Motor neuron (in vitro differentiated cells): ENCODE measurements at regions not wholly inside any gene's neighbourhood (a gene's known extent, or its start where the extent isn't known, plus 50 kb on each side); places are given as distances from the start of the nearest gene placed in this dataset.

Experiments
- ATAC-seq, 8 experiments: fragments of 200-7000 bp; cut with Tn5 transposase; replicated peaks in 6 of 8; 2 replicates each; pipeline ENCODE4 v1.8.0; 2021; ENCODE audit warnings: mild to moderate bottlenecking in 8 of 8, moderate library complexity in 8 of 8
- H3K27ac ChIP-seq, 2 donors: fragments of 250-450 bp; sonication (Bioruptor Pico); 2 replicates each; pipeline ENCODE4 v1.9.0; 2021; ENCODE audit warnings: antibody characterized with exemption in 2 of 2, mild to moderate bottlenecking in 2 of 2, moderate library complexity in 1 of 2
- H3K4me1 ChIP-seq, 2 donors: fragments of 250-450 bp; sonication (Bioruptor Pico); replicated peaks in 1 of 2; 2 replicates each; pipeline ENCODE4 v1.6.1; 2021; ENCODE audit warnings: antibody characterized with exemption in 2 of 2, mild to moderate bottlenecking in 2 of 2, moderate library complexity in 1 of 2
- H3K4me3 ChIP-seq, 5 donors: fragments of 250-450 bp; sonication (Bioruptor Pico); 2 replicates each; pipeline ENCODE4 v1.9.0; 2021; ENCODE audit warnings: antibody characterized with exemption in 5 of 5, mild to moderate bottlenecking in 5 of 5, moderate library complexity in 4 of 5
- whole genome bisulfite sequencing, 10 experiments: fragments of 450-650 bp; shearing (Covaris generic); methylation state at CpG; one replicate each; pipeline ENCODE4 v1.0.0; 2022; 5-methylcytosine and 5-hydroxymethylcytosine counted together
- in situ Hi-C, 9 experiments: fragments of 400-800 bp; cut with MboI; loops; one replicate each; pipeline ENCODE4 v1.15.0; 2021; ENCODE audit warnings: low sequenced_read_pairs in 9 of 9, low pct_unique_long_range_greater_than_20kb in 2 of 9; ENCODE audit not compliant: unreplicated experiment in 9 of 9

DNA sequence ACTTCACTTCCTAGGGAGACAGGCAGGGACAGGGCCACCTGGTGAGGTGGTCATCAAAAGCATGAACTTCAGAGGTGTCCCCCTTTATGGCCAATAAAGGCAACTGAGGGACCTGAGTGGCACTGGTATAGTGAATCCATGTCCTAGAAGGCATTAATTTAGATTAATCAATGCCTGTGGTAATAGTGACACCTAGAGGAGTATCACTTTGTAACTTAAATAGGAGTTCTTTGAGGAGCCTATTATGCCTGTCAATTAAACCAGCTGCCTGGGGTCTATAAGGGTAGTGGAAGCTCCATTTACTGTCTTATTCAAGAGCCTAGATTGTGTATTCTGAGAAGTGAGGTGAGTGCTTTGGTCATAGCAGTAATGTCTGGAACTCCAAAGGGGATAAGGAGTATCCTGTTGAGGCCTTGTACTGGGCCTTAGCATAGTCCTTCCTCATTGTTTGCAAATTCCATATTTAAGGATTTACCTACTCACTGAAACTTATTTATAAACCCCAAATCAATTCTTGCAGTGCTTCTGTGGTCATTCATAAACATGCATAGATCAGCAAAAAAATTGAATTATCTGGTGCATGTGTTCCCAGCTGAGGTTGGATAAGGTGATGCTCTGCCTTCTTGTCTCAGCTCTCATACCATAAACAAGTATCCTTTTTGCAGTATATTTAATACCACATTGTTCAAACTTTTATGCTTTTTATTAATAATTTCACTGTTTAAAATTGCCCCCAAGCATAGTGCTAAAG, 213.8 kb upstream of the RADX start:
- Histone ChIP-seq H3K4me1 (peaks cover 0 to 1% of the 10 kb centered on the region in 2 donors), H3K4me3 (no peak overlapping the region), H3K27ac (no peak overlapping the region)
- in situ Hi-C loops, result no loop called here
- peak in 2 of 8 experiments; percentile 43 to 69 for ATAC-seq

DNA sequence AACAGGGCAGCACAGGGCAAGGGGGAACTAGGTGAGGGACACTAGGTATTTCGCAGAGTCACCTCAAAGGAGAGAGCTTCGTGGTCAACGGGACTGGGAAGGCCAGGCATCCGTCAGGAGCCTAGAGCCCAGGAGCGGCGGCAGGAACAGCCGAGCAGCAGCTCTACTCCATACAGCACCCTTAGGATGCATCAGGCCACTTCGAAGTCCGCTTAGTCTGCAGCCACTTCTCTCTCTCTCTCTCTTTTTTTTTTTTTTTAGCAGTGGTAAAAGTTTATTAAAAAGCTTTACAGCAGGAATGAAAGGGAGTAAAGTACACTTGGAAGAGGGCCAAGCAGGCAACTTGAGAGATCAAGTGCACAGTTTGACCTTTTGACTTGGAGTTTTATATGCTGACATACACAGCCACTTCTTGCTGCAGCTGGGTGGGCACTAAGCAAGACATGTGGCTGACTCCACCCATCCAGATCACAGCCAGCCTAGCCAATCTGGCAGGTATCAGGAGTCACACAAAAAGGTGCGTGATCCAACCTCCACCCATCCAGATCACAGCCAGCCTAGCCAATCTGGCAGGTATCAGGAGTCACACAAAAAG, 209.7 kb upstream of the RADX start:
- no peak for ATAC-seq
- no peaks in the 10 kb centered on the region for H3K4me1 ChIP-seq
- H3K4me3 ChIP-seq, result no peak overlapping the region
- in situ Hi-C loops, result no loop called here
- no peak overlapping the region for H3K27ac ChIP-seq
- WGBS, 10 experiments, result 0 to 67% (median 33%) methylated on average over 1 to 3 of the region's 10 CpGs; no CpG with 5 or more reads in 7 of the 10 experiments

DNA sequence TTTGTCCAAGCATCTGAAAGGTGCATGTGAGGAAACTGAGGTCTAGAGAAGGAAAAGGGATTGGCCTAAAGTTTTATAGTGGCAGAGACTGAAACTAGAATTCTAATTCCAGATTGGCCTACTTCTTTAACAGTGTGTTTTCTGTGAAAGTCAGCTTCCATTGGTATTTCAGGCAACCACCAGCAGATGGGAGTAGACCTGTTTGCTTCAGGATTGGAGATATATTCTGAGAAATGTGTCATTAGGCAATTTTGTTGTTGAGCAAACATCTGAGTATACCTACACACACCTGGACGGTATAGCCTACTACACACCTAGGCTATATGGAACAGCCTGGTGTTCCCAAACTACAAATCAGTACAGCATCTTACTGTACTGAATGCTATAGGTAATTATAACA, 207.3 kb upstream of the RADX start:
- H3K27ac ChIP-seq, result no peak overlapping the region
- no peak overlapping the region for H3K4me3 ChIP-seq
- no peaks in the 10 kb centered on the region for H3K4me1 ChIP-seq
- ATAC-seq, result peak in 1 of 8 experiments; percentile 33
- 0% methylated on average over 1 of the region's 1 CpG; no CpG with 5 or more reads in 9 of the 10 experiments for WGBS, 10 experiments
- in situ Hi-C loops, result no loop called here

DNA sequence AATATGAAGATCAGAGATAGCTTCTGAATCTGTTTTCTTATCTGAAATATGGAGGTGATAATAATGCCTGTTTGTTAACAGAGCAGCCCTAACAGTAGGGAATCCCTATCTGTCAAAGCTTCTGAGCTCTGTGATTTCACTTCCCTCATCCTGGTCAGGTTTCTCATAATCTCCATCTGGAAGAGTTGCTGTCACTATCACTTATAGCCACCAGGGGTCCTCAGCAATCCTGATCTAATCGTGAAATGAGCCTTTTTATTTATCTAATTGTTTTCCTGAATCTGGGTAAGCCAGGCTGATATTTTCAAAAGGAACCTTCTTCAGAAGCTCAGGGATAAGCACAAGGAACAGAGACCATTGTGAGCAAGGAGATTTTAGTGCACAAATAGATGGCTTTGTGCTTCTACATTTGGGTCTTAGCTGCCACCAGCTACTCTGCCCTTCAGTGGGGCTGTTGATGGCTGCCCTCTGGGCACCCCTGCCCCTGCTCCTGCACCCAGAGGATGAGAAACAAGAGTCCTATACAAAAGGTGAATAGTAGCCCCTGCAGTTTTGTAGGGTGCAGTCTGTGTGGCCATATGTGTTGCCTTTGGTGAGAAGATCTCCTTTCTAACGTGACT, 196.4 kb upstream of the RADX start:
- H3K4me3 ChIP-seq, result no peak overlapping the region
- in situ Hi-C loops, result no loop called here
- WGBS, 10 experiments, result 0 to 25% methylated on average over 1 to 2 of the region's 2 CpGs; no CpG with 5 or more reads in 8 of the 10 experiments
- peak in 3 of 8 experiments; percentile 16 to 42 (median 33) for ATAC-seq
- no peak overlapping the region for H3K27ac ChIP-seq
- H3K4me1 ChIP-seq, result no peaks in the 10 kb centered on the region

DNA sequence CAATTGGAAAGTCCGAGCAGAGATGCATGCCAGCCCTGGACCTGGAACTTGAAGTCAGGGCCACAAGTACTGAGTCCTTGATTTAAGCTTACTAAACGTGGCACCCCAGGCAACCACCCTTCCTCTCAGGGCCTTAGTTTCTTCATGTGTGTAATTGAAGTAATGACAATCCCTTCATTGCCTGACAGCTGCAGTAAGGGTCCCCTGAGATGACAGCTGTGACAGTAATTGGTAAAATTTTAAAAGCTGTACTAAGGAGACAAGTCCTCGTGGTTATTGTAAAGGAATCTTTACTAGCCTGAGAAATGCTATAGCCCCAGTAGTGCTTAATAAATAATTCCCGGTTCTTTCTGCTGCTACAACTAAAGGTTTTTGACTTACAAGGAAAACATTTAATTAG, 175.1 kb upstream of the RADX start:
- H3K4me1 ChIP-seq, result no peaks in the 10 kb centered on the region
- H3K27ac ChIP-seq, result no peak overlapping the region
- ATAC-seq, result no peak
- in situ Hi-C loops, result no loop called here
- WGBS, 10 experiments, result 13 to 63% (median 57%) methylated on average over 1 to 4 of the region's 4 CpGs; no CpG with 5 or more reads in 7 of the 10 experiments
- H3K4me3 ChIP-seq, result no peak overlapping the region

DNA sequence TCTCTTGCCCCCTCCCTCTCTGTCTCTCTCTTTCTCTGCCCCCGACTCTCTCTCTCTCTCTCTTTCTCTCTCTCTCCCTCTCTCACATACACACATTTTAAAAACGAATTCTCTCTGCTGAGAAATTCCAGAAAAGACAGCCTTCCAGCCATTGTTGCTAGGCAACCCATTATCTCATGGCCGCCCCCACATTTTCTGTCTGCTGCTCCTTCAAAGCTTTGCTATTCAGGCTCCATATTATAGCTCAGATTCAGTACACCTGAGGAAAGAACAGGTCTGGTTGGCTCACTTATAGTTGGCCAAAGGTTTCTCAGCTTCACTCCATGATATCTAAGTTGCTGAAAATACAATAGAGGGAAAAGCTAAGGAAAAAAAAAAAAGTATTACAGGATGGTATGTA, 174.4 kb upstream of the RADX start:
- Histone ChIP-seq H3K27ac (no peak overlapping the region), H3K4me1 (no peaks in the 10 kb centered on the region), H3K4me3 (no peak overlapping the region)
- no peak for ATAC-seq
- in situ Hi-C loops, result no loop called here
- 0 to 100% (median 18%) methylated on average over 1 to 3 of the region's 3 CpGs; no CpG with 5 or more reads in 3 of the 10 experiments for WGBS, 10 experiments

DNA sequence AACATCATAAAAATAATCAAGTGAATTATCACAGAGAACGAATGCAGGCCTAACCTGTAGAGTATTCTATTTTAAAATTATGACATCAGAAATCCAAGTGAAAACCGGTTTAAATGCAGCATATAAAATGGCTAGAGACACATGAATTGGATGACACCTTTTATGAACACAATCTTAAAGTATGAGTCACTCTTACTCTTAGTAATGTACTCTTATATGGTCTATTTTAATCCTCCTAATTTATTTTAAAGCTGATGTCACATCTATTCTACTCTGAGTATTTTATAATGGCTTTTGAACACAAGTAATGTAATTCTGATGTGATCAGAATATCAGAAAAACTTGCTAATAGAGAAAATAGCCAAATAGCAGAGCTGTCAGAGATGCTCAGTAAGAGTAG, 161.4 kb upstream of the RADX start:
- WGBS, 10 experiments, result 0 to 100% (median 15%) methylated on average over 1 to 2 of the region's 2 CpGs; no CpG with 5 or more reads in 4 of the 10 experiments
- Histone ChIP-seq H3K4me1 (no peaks in the 10 kb centered on the region), H3K27ac (no peak overlapping the region), H3K4me3 (no peak overlapping the region)
- peak in 5 of 8 experiments; percentile 28 to 88 (median 69) for ATAC-seq
- in situ Hi-C loops, result no loop called here

DNA sequence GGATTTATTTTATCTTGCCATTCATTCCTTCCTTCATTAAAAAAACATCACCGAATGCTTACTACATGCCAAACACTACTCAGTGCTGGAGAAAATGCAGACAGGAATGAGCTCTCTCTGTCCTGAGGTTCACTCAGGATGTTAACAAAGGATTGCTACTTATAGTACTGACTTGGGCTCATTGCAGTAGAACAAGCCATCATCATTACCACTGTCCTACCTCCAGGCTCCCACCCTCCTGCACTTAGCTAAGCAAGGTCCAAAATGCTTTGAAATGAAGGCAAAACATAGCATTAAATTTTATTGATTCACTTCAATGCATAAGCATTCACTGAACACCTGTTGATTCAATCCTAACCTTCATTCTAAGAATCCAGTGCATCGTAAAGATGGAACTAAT, 159.8 kb upstream of the RADX start:
- in situ Hi-C loops, result no loop called here
- Histone ChIP-seq H3K4me1 (no peaks in the 10 kb centered on the region), H3K4me3 (no peak overlapping the region), H3K27ac (no peak overlapping the region)
- ATAC-seq, result no peak
- WGBS, 10 experiments, result 0 to 100% (median 69%) methylated on average over 1 of the region's 2 CpGs; no CpG with 5 or more reads in 6 of the 10 experiments

DNA sequence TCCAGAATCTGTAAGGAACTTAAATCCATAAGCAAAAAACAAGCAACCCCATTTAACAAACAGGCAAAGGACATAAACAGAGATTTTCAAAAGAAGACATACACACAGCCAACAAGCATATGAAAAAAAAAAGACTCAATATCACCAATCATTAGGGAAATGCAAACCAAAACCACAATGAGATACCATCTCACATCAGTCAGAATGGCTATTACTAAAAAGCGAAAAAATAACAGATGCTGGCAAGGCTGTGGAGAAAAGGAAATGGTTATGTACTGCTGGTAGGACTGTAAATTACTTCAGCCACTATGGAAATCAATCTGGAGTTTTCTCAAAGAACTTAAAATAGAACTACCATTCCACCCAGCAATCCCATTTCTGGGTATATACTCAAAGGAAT, 156.8 kb upstream of the RADX start:
- in situ Hi-C loops, result no loop called here
- H3K4me3 ChIP-seq, result no peak overlapping the region
- WGBS, 10 experiments, result 17 to 100% (median 45%) methylated on average over 1 of the region's 1 CpG; no CpG with 5 or more reads in 4 of the 10 experiments
- H3K4me1 ChIP-seq, result no peaks in the 10 kb centered on the region
- no peak for ATAC-seq
- H3K27ac ChIP-seq, result no peak overlapping the region

DNA sequence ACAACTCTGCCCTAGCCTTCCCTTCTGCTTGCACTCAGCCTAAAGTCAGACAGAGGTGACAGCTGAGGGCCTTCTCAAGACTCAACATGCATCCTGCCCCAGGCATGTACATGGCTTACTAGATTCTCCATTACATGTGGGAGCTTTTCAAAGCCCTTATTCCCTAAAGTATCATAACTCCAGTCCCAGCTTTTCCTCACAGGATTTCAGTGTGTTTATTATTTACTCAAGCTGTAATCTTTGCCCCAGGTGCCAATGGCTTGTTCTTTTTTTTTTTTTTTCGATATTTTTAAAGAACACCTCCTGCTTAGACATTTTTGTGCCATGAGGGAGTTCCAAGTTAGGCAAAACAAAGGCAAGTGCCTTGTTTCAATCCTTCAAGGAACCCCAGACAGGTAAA, 154.0 kb upstream of the RADX start:
- in situ Hi-C loops, result no loop called here
- no peak overlapping the region for H3K4me3 ChIP-seq
- H3K27ac ChIP-seq, result no peak overlapping the region
- no peaks in the 10 kb centered on the region for H3K4me1 ChIP-seq
- no peak for ATAC-seq
- WGBS, 10 experiments, result 0% methylated on average over 1 of the region's 1 CpG; no CpG with 5 or more reads in 7 of the 10 experiments

DNA sequence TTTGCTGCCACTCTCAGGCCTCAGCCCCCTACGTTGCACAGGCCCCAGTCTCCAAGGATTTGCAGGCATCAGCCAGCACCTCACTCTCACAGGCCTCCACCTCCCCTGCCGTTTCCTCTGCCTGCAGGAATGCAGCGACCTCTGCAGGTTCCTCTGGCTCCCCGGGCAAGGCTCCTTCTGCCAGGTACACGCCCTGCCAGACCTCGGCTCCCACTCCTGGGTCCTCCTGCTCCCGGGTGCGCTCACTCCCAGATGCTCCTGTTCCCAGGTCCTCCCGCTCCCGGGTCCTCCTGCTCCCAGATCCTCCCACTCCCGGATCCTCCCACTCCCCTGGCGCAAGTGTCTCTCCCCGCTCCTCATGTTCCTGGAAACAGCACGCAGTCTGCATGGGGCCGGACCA, 144.4 kb upstream of the RADX start:
- ATAC-seq, result peak in 1 of 8 experiments; percentile 38
- 7 to 93% (median 81%) methylated on average over 3 to 8 of the region's 15 CpGs; no CpG with 5 or more reads in 7 of the 10 experiments for WGBS, 10 experiments
- in situ Hi-C loops, result no loop called here

DNA sequence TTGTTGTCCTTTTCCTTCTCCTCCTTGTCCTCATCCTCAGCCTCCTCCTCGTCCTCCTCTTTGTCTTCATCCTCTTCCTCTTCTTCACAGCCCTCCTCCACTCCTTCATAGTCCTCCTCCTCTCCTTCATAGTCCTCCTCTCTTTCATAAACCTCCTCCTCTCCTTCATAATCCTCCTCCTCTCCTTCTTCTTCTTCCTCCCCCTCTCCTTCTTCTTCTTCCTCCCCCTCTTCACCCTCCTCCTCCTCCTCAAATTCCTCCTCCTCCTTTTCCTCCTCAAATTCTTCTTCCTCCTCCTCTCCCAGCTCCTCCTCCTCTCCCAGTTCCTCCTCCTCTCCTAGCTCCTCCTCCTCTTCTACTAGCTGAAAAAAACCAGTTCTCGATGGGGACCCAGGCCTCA, 143.8 kb upstream of the RADX start:
- no peak overlapping the region for H3K27ac ChIP-seq
- H3K4me1 ChIP-seq, result no peaks in the 10 kb centered on the region
- WGBS, 10 experiments, result 10 to 79% (median 40%) methylated on average over 1 to 2 of the region's 2 CpGs; no CpG with 5 or more reads in 5 of the 10 experiments
- no peak for ATAC-seq
- in situ Hi-C loops, result no loop called here
- H3K4me3 ChIP-seq, result no peak overlapping the region

More for the DNA sequence above, 144.4 kb upstream of the RADX start:
- no peak overlapping the region for H3K4me3 ChIP-seq
- H3K27ac ChIP-seq, result no peak overlapping the region
- no peaks in the 10 kb centered on the region for H3K4me1 ChIP-seq

DNA sequence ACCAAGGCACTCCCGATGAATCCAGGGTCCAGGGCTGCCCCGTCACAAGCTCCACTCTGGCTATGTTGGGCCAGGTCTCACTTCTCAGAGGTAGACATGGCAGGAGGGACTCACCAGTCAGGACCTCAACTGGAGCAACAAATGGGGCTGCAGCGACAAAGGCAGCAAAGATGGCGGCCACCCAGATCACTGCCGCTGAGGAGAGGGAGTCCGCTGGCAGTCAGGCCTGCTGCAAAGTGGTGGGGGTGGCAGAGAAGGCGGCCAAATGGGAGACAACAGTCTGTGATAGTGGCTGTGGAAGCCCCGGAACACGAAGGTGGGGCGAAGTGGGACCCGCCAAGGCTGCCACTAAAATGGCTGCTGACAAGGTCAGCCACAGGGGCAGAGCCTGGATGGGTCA, 143.3 kb upstream of the RADX start:
- WGBS, 10 experiments, result 20 to 80% methylated on average over 1 to 6 of the region's 11 CpGs; no CpG with 5 or more reads in 8 of the 10 experiments
- H3K4me1 ChIP-seq, result no peaks in the 10 kb centered on the region
- no peak overlapping the region for H3K27ac ChIP-seq
- in situ Hi-C loops, result no loop called here
- no peak overlapping the region for H3K4me3 ChIP-seq
- no peak for ATAC-seq
